HG02763 (cell line): ENCODE measurements at regions not wholly inside any gene's neighbourhood (a gene's known extent, or its start where the extent isn't known, plus 50 kb on each side); places are given as distances from the start of the nearest gene placed in this dataset.

Source experiments
- ATAC-seq: cut with Tn5 transposase; IDR thresholded peaks from one replicate; pipeline ENCODE4 v1.9.1; 2021; ENCODE audit warnings: mild to moderate bottlenecking, moderate library complexity; ENCODE audit not compliant: unreplicated experiment

GRCh38 chr1:79082233-79082632 is 75.7 kb upstream of the ADGRL4 start:
- no peak for ATAC-seq

- ATAC-seq, result no peak
These were observed 73.2 kb upstream of the ADGRL4 start for GRCh38 chr1:79079770-79080169.

- no peak for ATAC-seq
These were observed 68.4 kb upstream of the ADGRL4 start for GRCh38 chr1:79074975-79075374.

GRCh38 chr1:79069828-79070227 is 63.3 kb upstream of the ADGRL4 start:
- ATAC-seq, result no peak

GRCh38 chr1:79059341-79059740 is 52.8 kb upstream of the ADGRL4 start:
- no peak for ATAC-seq
